GDM1 (cell line): ENCODE measurements at regions not wholly inside any gene's neighbourhood (a gene's known extent, or its start where the extent isn't known, plus 50 kb on each side); places are given as distances from the start of the nearest gene placed in this dataset.
"Not testable (repeated sequence)": the region's sequence is repeated elsewhere in the genome, so short reads cannot be mapped to it uniquely, and the experiment has no call there.

Experiments used
- DNase-seq: peaks from one replicate; lab custom pipeline; 2025; lab: John Stamatoyannopoulos, UW

- DNase-seq = no peak
Measured at GRCh38 chr3:137820366-137820765, 56.3 kb downstream of the SOX14 start.

- DNase-seq = no peak
Measured at GRCh38 chr3:137835096-137835495, 71.0 kb downstream of the SOX14 start.

- no peak for DNase-seq
Measured at GRCh38 chr3:137845194-137845593, 81.1 kb downstream of the SOX14 start.

GRCh38 chr3:137845666-137846065 lies 81.6 kb downstream of the SOX14 start:
- DNase-seq = no peak

- DNase-seq = no peak
Measured at GRCh38 chr3:137852391-137852830, 88.3 kb downstream of the SOX14 start.

GRCh38 chr3:137854533-137855261 lies 90.6 kb downstream of the SOX14 start:
- DNase-seq = no peak

GRCh38 chr3:137866001-137866400 lies 101.9 kb downstream of the SOX14 start:
- no peak for DNase-seq

- no peak for DNase-seq
Measured at GRCh38 chr3:137866933-137867332, 102.8 kb downstream of the SOX14 start.

GRCh38 chr3:137867611-137868010 lies 103.5 kb downstream of the SOX14 start:
- DNase-seq = no peak

GRCh38 chr3:137869022-137869421 lies 104.9 kb downstream of the SOX14 start:
- DNase-seq = no peak

GRCh38 chr3:137872589-137872988 lies 108.5 kb downstream of the SOX14 start:
- DNase-seq = not testable (repeated sequence)

GRCh38 chr3:137896842-137897241 lies 113.1 kb upstream of the CLDN18 start:
- not testable (repeated sequence) for DNase-seq

- no peak for DNase-seq
Measured at GRCh38 chr3:137906985-137907649, 102.8 kb upstream of the CLDN18 start.

GRCh38 chr3:137924628-137925027 lies 85.3 kb upstream of the CLDN18 start:
- DNase-seq = no peak

- DNase-seq = no peak
Measured at GRCh38 chr3:137925080-137925479, 84.9 kb upstream of the CLDN18 start.

- DNase-seq = no peak
Measured at GRCh38 chr3:137926991-137927390, 83.0 kb upstream of the CLDN18 start.

- DNase-seq = no peak
Measured at GRCh38 chr3:137930976-137931375, 79.0 kb upstream of the CLDN18 start.

GRCh38 chr3:137938876-137939275 lies 71.1 kb upstream of the CLDN18 start:
- DNase-seq = no peak

- no peak for DNase-seq
Measured at GRCh38 chr3:137944593-137944992, 65.4 kb upstream of the CLDN18 start.

- DNase-seq = peak; percentile 23
Measured at GRCh38 chr3:137946356-137946973, 63.5 kb upstream of the CLDN18 start.

- no peak for DNase-seq
Measured at GRCh38 chr3:137947117-137947516, 62.8 kb upstream of the CLDN18 start.

GRCh38 chr3:137948400-137949072 lies 61.4 kb upstream of the CLDN18 start:
- DNase-seq = no peak

- no peak for DNase-seq
Measured at GRCh38 chr3:137958636-137959035, 51.3 kb upstream of the CLDN18 start.
